ENCODE measurements at regions not wholly inside any gene's neighbourhood (a gene's known extent, or its start where the extent isn't known, plus 50 kb on each side); places are given as distances from the start of the nearest gene placed in this dataset.
"Not testable (repeated sequence)": the region's sequence is repeated elsewhere in the genome, so short reads cannot be mapped to it uniquely, and the experiment has no call there.

GRCh38 chr2:111311568-111311967 is 190.9 kb downstream of the BCL2L11 start:
- not testable (repeated sequence) for TF ChIP-seq CTCF (IDR thresholded peaks at IDR 0.05); POLR2AphosphoS5 (IDR thresholded peaks at IDR 0.05; ENCODE audit: low read depth, low read length); TCF7L2 (IDR thresholded peaks at IDR 0.05; ENCODE audit: low read depth, low read length); REST (IDR thresholded peaks at IDR 0.05; ENCODE audit: insufficient read depth in 1 of 2, low read depth in 2 of 2, low read length in 1 of 2); SIN3A (IDR thresholded peaks at IDR 0.05; ENCODE audit: borderline replicate concordance, insufficient read depth, low read depth, low read length)
